ENCODE measurements at regions not wholly inside any gene's neighbourhood (a gene's known extent, or its start where the extent isn't known, plus 50 kb on each side); places are given as distances from the start of the nearest gene placed in this dataset.
"Not testable (repeated sequence)": the region's sequence is repeated elsewhere in the genome, so short reads cannot be mapped to it uniquely, and the experiment has no call there.

- H3K27ac Mint-ChIP-seq: no peak overlapping the region
- ATAC-seq (ENCODE audit: low read depth in 2 of 2) (no peak), DNase-seq (no peak)
- peaks cover 0 to 3% (median 0%) of the 10 kb centered on the region in 3 donors for H3K27me3 Mint-ChIP-seq
- no peaks in the 10 kb centered on the region for H3K4me1 Mint-ChIP-seq
- H3K36me3 Mint-ChIP-seq: no peaks in the 10 kb centered on the region
- no peak overlapping the region for H3K4me3 Mint-ChIP-seq
- peaks cover 0 to 19% (median 4%) of the 10 kb centered on the region in 7 donors for H3K9me3 Mint-ChIP-seq
These were observed 551.7 kb upstream of the LRRN3 start for GRCh38 chr7:110539216-110539615.

GRCh38 chr7:110541962-110542361 is 549.0 kb upstream of the LRRN3 start:
- Mint-ChIP-seq H3K9me3 (peaks cover 0 to 15% (median 0%) of the 10 kb centered on the region in 7 donors), H3K4me1 (no peaks in the 10 kb centered on the region), H3K4me3 (no peak overlapping the region), H3K27ac (no peak overlapping the region), H3K36me3 (no peaks in the 10 kb centered on the region), H3K27me3 (no peaks in the 10 kb centered on the region)
- ATAC-seq (ENCODE audit: low read depth in 2 of 2): no peak
- DNase-seq: no peak

- H3K4me1 Mint-ChIP-seq: no peaks in the 10 kb centered on the region
- H3K27me3 Mint-ChIP-seq: no peaks in the 10 kb centered on the region
- peaks cover 0 to 10% (median 3%) of the 10 kb centered on the region in 7 donors for H3K9me3 Mint-ChIP-seq
- no peak for DNase-seq
- no peaks in the 10 kb centered on the region for H3K36me3 Mint-ChIP-seq
- ATAC-seq (ENCODE audit: low read depth in 2 of 2): no peak
- H3K27ac Mint-ChIP-seq: no peak overlapping the region
- no peak overlapping the region for H3K4me3 Mint-ChIP-seq
These were observed 546.7 kb upstream of the LRRN3 start for GRCh38 chr7:110544194-110544593.

- Mint-ChIP-seq H3K36me3 (peaks cover 0 to 8% of the 10 kb centered on the region in 2 donors), H3K9me3 (peaks cover 11 to 34% (median 12%) of the 10 kb centered on the region in 7 donors), H3K4me3 (peak overlapping the region in 1 of 8 donors; percentile 57), H3K27me3 (no peaks in the 10 kb centered on the region), H3K4me1 (no peaks in the 10 kb centered on the region), H3K27ac (no peak overlapping the region)
- DNase-seq (no peak), ATAC-seq (ENCODE audit: low read depth in 2 of 2) (no peak)
These were observed 542.6 kb upstream of the LRRN3 start for GRCh38 chr7:110548372-110548771.

GRCh38 chr7:110557136-110557535 is 533.8 kb upstream of the LRRN3 start:
- DNase-seq: no peak
- no peak for ATAC-seq (ENCODE audit: low read depth in 2 of 2)
- Mint-ChIP-seq H3K4me3 (no peak overlapping the region), H3K9me3 (peaks cover 4 to 28% (median 8%) of the 10 kb centered on the region in 7 donors), H3K27me3 (no peaks in the 10 kb centered on the region), H3K27ac (no peak overlapping the region), H3K36me3 (no peaks in the 10 kb centered on the region), H3K4me1 (no peaks in the 10 kb centered on the region)

- H3K4me3 Mint-ChIP-seq; H3K27me3 Mint-ChIP-seq; DNase-seq; ATAC-seq (ENCODE audit: low read depth in 2 of 2); H3K27ac Mint-ChIP-seq; H3K4me1 Mint-ChIP-seq; H3K36me3 Mint-ChIP-seq: not testable (repeated sequence)
- peaks cover 4 to 15% (median 6%) of the 10 kb centered on the region in 7 donors for H3K9me3 Mint-ChIP-seq
These were observed 527.6 kb upstream of the LRRN3 start for GRCh38 chr7:110563286-110563685.

GRCh38 chr7:110564246-110564645 is 526.7 kb upstream of the LRRN3 start:
- Mint-ChIP-seq H3K27me3 (no peaks in the 10 kb centered on the region), H3K4me3 (no peak overlapping the region), H3K9me3 (peaks cover 4 to 15% (median 6%) of the 10 kb centered on the region in 7 donors), H3K4me1 (no peaks in the 10 kb centered on the region), H3K36me3 (no peaks in the 10 kb centered on the region), H3K27ac (no peak overlapping the region)
- no peak for ATAC-seq (ENCODE audit: low read depth in 2 of 2)
- DNase-seq: no peak

GRCh38 chr7:110568388-110568787 is 522.5 kb upstream of the LRRN3 start:
- H3K36me3 Mint-ChIP-seq: no peaks in the 10 kb centered on the region
- no peak overlapping the region for H3K4me3 Mint-ChIP-seq

GRCh38 chr7:110568932-110569331 is 522.0 kb upstream of the LRRN3 start:
- Mint-ChIP-seq H3K27me3 (no peaks in the 10 kb centered on the region), H3K27ac (no peak overlapping the region), H3K9me3 (peaks cover 0 to 16% (median 1%) of the 10 kb centered on the region in 7 donors), H3K4me3 (no peak overlapping the region), H3K36me3 (no peaks in the 10 kb centered on the region), H3K4me1 (no peaks in the 10 kb centered on the region)
- ATAC-seq (ENCODE audit: low read depth in 2 of 2) (no peak), DNase-seq (no peak)

More at GRCh38 chr7:110568388-110568787, 522.5 kb upstream of the LRRN3 start:
- H3K27me3 Mint-ChIP-seq: no peaks in the 10 kb centered on the region
- DNase-seq: no peak
- no peaks in the 10 kb centered on the region for H3K4me1 Mint-ChIP-seq
- no peak overlapping the region for H3K27ac Mint-ChIP-seq
- no peak for ATAC-seq (ENCODE audit: low read depth in 2 of 2)
- H3K9me3 Mint-ChIP-seq: peaks cover 2 to 16% (median 4%) of the 10 kb centered on the region in 7 donors

- DNase-seq (no peak), ATAC-seq (ENCODE audit: low read depth in 2 of 2) (no peak)
- H3K4me1 Mint-ChIP-seq: no peaks in the 10 kb centered on the region
These were observed 521.3 kb upstream of the LRRN3 start for GRCh38 chr7:110569486-110570205.

GRCh38 chr7:110573862-110574528 is 516.9 kb upstream of the LRRN3 start:
- no peak for DNase-seq
- Mint-ChIP-seq H3K9me3 (peaks cover 0 to 6% (median 0%) of the 10 kb centered on the region in 7 donors), H3K4me1 (no peaks in the 10 kb centered on the region), H3K27ac (no peak overlapping the region), H3K27me3 (no peaks in the 10 kb centered on the region), H3K4me3 (no peak overlapping the region), H3K36me3 (no peaks in the 10 kb centered on the region)
- no peak for ATAC-seq (ENCODE audit: low read depth in 2 of 2)

More at GRCh38 chr7:110569486-110570205, 521.3 kb upstream of the LRRN3 start:
- no peak overlapping the region for H3K4me3 Mint-ChIP-seq
- no peaks in the 10 kb centered on the region for H3K27me3 Mint-ChIP-seq
- H3K27ac Mint-ChIP-seq: no peak overlapping the region
- H3K9me3 Mint-ChIP-seq: peaks cover 0 to 16% (median 0%) of the 10 kb centered on the region in 7 donors
- H3K36me3 Mint-ChIP-seq: no peaks in the 10 kb centered on the region

GRCh38 chr7:110587294-110587693 is 503.6 kb upstream of the LRRN3 start:
- Mint-ChIP-seq H3K27me3 (no peaks in the 10 kb centered on the region), H3K36me3 (no peaks in the 10 kb centered on the region), H3K9me3 (peaks cover 0 to 10% (median 4%) of the 10 kb centered on the region in 7 donors), H3K4me3 (no peak overlapping the region), H3K4me1 (no peaks in the 10 kb centered on the region), H3K27ac (no peak overlapping the region)
- DNase-seq (no peak), ATAC-seq (ENCODE audit: low read depth in 2 of 2) (no peak)

- Mint-ChIP-seq H3K9me3 (peaks cover 0 to 10% (median 2%) of the 10 kb centered on the region in 7 donors), H3K36me3 (no peaks in the 10 kb centered on the region), H3K4me3 (no peak overlapping the region), H3K27me3 (no peaks in the 10 kb centered on the region), H3K27ac (no peak overlapping the region), H3K4me1 (no peaks in the 10 kb centered on the region)
- ATAC-seq (ENCODE audit: low read depth in 2 of 2): no peak
- DNase-seq: no peak
These were observed 500.5 kb upstream of the LRRN3 start for GRCh38 chr7:110590415-110590814.

- no peaks in the 10 kb centered on the region for H3K36me3 Mint-ChIP-seq
- no peak overlapping the region for H3K27ac Mint-ChIP-seq
These were observed 499.6 kb upstream of the LRRN3 start for GRCh38 chr7:110591341-110591740.

More at GRCh38 chr7:110591341-110591740, 499.6 kb upstream of the LRRN3 start:
- Mint-ChIP-seq H3K27me3 (no peaks in the 10 kb centered on the region), H3K4me1 (no peaks in the 10 kb centered on the region), H3K9me3 (peaks cover 0 to 10% (median 0%) of the 10 kb centered on the region in 7 donors), H3K4me3 (no peak overlapping the region)
- DNase-seq (no peak), ATAC-seq (ENCODE audit: low read depth in 2 of 2) (no peak)
